WTC11 (cell line): ENCODE measurements at regions not wholly inside any gene's neighbourhood (a gene's known extent, or its start where the extent isn't known, plus 50 kb on each side); places are given as distances from the start of the nearest gene placed in this dataset.

Experiments
- ATAC-seq: fragments of 200-7000 bp; cut with Tn5 transposase; 2 replicates; pipeline ENCODE4 v1.10.0; 2021; ENCODE audit warnings: mild to moderate bottlenecking, moderate library complexity
- CTCF ChIA-PET: fragments of 300-600 bp; sonication (Branson Sonifier 250); formaldehyde crosslinking; loops from one replicate; lab custom pipeline; 2021; ENCODE audit warnings: antibody characterized with exemption; lab: Charles Lee
- POLR2A ChIA-PET: fragments of 350-600 bp; sonication (Branson Sonifier 250); formaldehyde crosslinking; loops from one replicate; lab custom pipeline; 2021; ENCODE audit warnings: antibody characterized with exemption; lab: Charles Lee
- DNase-seq: peaks from one replicate; pipeline ENCODE4 v3.0.0; 2021; ENCODE audit warnings: low spot score
- H3K27ac Mint-ChIP-seq: 2 replicates; pipeline ENCODE4 v1.8.0; 2021; ENCODE audit warnings: mixed read lengths
- H3K27me3 Mint-ChIP-seq: 2 replicates; pipeline ENCODE4 v1.8.0; 2021; ENCODE audit warnings: low read depth, mild to moderate bottlenecking, moderate library complexity, mixed read lengths
- H3K36me3 Mint-ChIP-seq: 2 replicates; pipeline ENCODE4 v1.8.0; 2021; ENCODE audit warnings: mixed read lengths
- H3K4me1 Mint-ChIP-seq: 2 replicates; pipeline ENCODE4 v1.8.0; 2022; ENCODE audit warnings: mixed read lengths
- H3K4me3 Mint-ChIP-seq: 2 replicates; pipeline ENCODE4 v1.8.0; 2021; ENCODE audit warnings: mild to moderate bottlenecking, moderate library complexity, mixed read lengths
- H3K9me3 Mint-ChIP-seq: 2 replicates; pipeline ENCODE4 v1.8.0; 2021; ENCODE audit warnings: mixed read lengths
- ATF1 ChIP-seq: sonication (generic); formaldehyde crosslinking; IDR thresholded peaks from 2 replicates; pipeline ENCODE4 v1.8.1; 2023; ENCODE audit warnings: mild to moderate bottlenecking, moderate library complexity, missing genetic modification reagents
- ATF6 ChIP-seq: sonication (generic); formaldehyde crosslinking; IDR thresholded peaks from 2 replicates; pipeline ENCODE4 v1.8.1; 2023; ENCODE audit warnings: mild to moderate bottlenecking, missing genetic modification reagents
- E2F1 ChIP-seq: sonication (generic); formaldehyde crosslinking; IDR thresholded peaks from 2 replicates; pipeline ENCODE4 v1.8.0; 2022; ENCODE audit warnings: mild to moderate bottlenecking, missing genetic modification reagents
- EMX1 ChIP-seq: fragments of 250-450 bp; sonication (Bioruptor Pico); IDR thresholded peaks from 2 replicates; pipeline ENCODE4 v1.8.0; 2021; ENCODE audit warnings: mild to moderate bottlenecking
- GRHL2 ChIP-seq: fragments of 250-450 bp; sonication (Bioruptor Pico); IDR thresholded peaks from 2 replicates; pipeline ENCODE4 v1.8.0; 2022; ENCODE audit warnings: mild to moderate bottlenecking, moderate library complexity; ENCODE audit not compliant: insufficient replicate concordance, severe bottlenecking
- HMGXB4 ChIP-seq: sonication (generic); formaldehyde crosslinking; IDR thresholded peaks from 2 replicates; pipeline ENCODE4 v1.8.1; 2023; ENCODE audit warnings: mild to moderate bottlenecking, moderate library complexity, missing genetic modification reagents
- JAZF1 ChIP-seq: fragments of 250-450 bp; sonication (Bioruptor Pico); IDR thresholded peaks from 2 replicates; pipeline ENCODE4 v1.9.0; 2021; ENCODE audit warnings: moderate library complexity, mild to moderate bottlenecking, inconsistent platforms
- SMAD3 ChIP-seq: sonication (generic); formaldehyde crosslinking; IDR thresholded peaks from 2 replicates; pipeline ENCODE4 v1.8.0; 2022; ENCODE audit warnings: missing genetic modification reagents, mild to moderate bottlenecking, borderline replicate concordance
- SP1 ChIP-seq: sonication (generic); formaldehyde crosslinking; conservative IDR thresholded peaks from 2 replicates; pipeline ENCODE4 v1.8.1; 2022; ENCODE audit warnings: missing genetic modification reagents
- TP53 ChIP-seq: sonication (generic); formaldehyde crosslinking; IDR thresholded peaks from 2 replicates; pipeline ENCODE4 v1.8.1; 2023; ENCODE audit warnings: mild to moderate bottlenecking, missing genetic modification reagents
- USF2 ChIP-seq: sonication (generic); formaldehyde crosslinking; IDR thresholded peaks from 2 replicates; pipeline ENCODE4 v1.8.1; 2023; ENCODE audit warnings: mild to moderate bottlenecking, missing genetic modification reagents, moderate library complexity
- ZBTB21 ChIP-seq: sonication (generic); formaldehyde crosslinking; IDR thresholded peaks from 2 replicates; pipeline ENCODE4 v1.8.1; 2023; ENCODE audit warnings: mild to moderate bottlenecking, missing genetic modification reagents, borderline replicate concordance
- ZBTB43 ChIP-seq: sonication (generic); formaldehyde crosslinking; IDR thresholded peaks from 2 replicates; pipeline ENCODE4 v1.8.1; 2023; ENCODE audit warnings: mild to moderate bottlenecking, missing genetic modification reagents
- ZNF263 ChIP-seq: sonication (generic); formaldehyde crosslinking; IDR thresholded peaks from 2 replicates; pipeline ENCODE4 v1.8.1; 2022; ENCODE audit warnings: low read depth, mild to moderate bottlenecking, moderate library complexity, missing genetic modification reagents
- ZNF281 ChIP-seq: sonication (generic); formaldehyde crosslinking; IDR thresholded peaks from 2 replicates; pipeline ENCODE4 v1.8.0; 2023; ENCODE audit warnings: mild to moderate bottlenecking, missing genetic modification reagents
- ZNF396 ChIP-seq: fragments of 250-450 bp; sonication (Bioruptor Pico); IDR thresholded peaks from 2 replicates; pipeline ENCODE4 v1.8.0; 2021; ENCODE audit warnings: mild to moderate bottlenecking, moderate library complexity, borderline replicate concordance
- ZNF416 ChIP-seq: fragments of 250-450 bp; sonication (Bioruptor Pico); IDR thresholded peaks from 2 replicates; pipeline ENCODE4 v1.9.0; 2021; ENCODE audit warnings: mild to moderate bottlenecking, inconsistent platforms

- ATAC-seq (no peak), DNase-seq (no peak)
- POLR2A ChIA-PET, result no interaction called here
- CTCF ChIA-PET, result no interaction called here
- H3K9me3 Mint-ChIP-seq, result no peaks in the 10 kb centered on the region
- no peak overlapping the region for H3K27ac Mint-ChIP-seq
- no peaks in the 10 kb centered on the region for H3K36me3 Mint-ChIP-seq
- H3K4me3 Mint-ChIP-seq, result no peak overlapping the region
- peaks cover 38% of the 10 kb centered on the region for H3K4me1 Mint-ChIP-seq
- H3K27me3 Mint-ChIP-seq, result peaks cover 15% of the 10 kb centered on the region
- TF ChIP-seq ZBTB43 (CRISPR knock-in tag) (no peak), TP53 (no peak)
Observed at GRCh38 chr20:21017528-21018085, 88.6 kb downstream of the LINC00237 start.

- Mint-ChIP-seq H3K27ac (no peak overlapping the region), H3K4me1 (peaks cover 38% of the 10 kb centered on the region), H3K27me3 (peaks cover 15% of the 10 kb centered on the region), H3K36me3 (no peaks in the 10 kb centered on the region), H3K4me3 (no peak overlapping the region), H3K9me3 (no peaks in the 10 kb centered on the region)
- ChIA-PET POLR2A (interaction anchor here (0.5 kb wide), 1 partner anchor 348 kb away, joined by 4 read pairs; no protein-coding TSS in a partner anchor), CTCF (interaction anchor here (1.4 kb wide), 1 partner anchor 11 kb away, joined by 7 read pairs; no protein-coding TSS in a partner anchor)
- ATAC-seq (no peak), DNase-seq (no peak)
- TF ChIP-seq JAZF1 (CRISPR knock-in tag) (no peak), ZNF396 (no peak), ZNF263 (no peak), ZBTB21 (CRISPR knock-in tag) (no peak), ATF1 (CRISPR knock-in tag) (no peak), EMX1 (CRISPR knock-in tag) (no peak), ZNF281 (CRISPR knock-in tag) (no peak), E2F1 (no peak), HMGXB4 (CRISPR knock-in tag) (no peak), GRHL2 (CRISPR knock-in tag) (no peak), ATF6 (no peak), ZNF416 (no peak), SMAD3 (CRISPR knock-in tag) (no peak), SP1 (CRISPR knock-in tag) (no peak), USF2 (CRISPR knock-in tag) (no peak)
Observed at GRCh38 chr20:21016751-21017150, 89.4 kb downstream of the LINC00237 start.
